Esophagus squamous epithelium (tissue), 5 donors: ENCODE measurements at regions not wholly inside any gene's neighbourhood (a gene's known extent, or its start where the extent isn't known, plus 50 kb on each side); places are given as distances from the start of the nearest gene placed in this dataset.

Experiments
- DNase-seq: peaks from one replicate; lab custom pipeline; 2025; lab: John Stamatoyannopoulos, UW
- H3K27ac ChIP-seq, 4 donors: fragments of 200-600 bp; sonication (generic); one replicate each; pipeline ENCODE4 v1.5.1; 2016 to 2019; ENCODE audit warnings: mild to moderate bottlenecking in 1 of 4
- H3K27me3 ChIP-seq, 4 donors: fragments of 200-600 bp; sonication (generic); 1 replicate in 3 of 4; 2 replicates in 1 of 4; pipeline versions ENCODE4 v1.5.1 to v1.6.0; 2017 to 2021; ENCODE audit warnings: antibody characterized with exemption in 1 of 4
- H3K36me3 ChIP-seq, 3 donors: fragments of 200-600 bp; sonication (generic); one replicate each; pipeline ENCODE4 v1.5.1; 2016 to 2019
- H3K4me1 ChIP-seq, 3 donors: fragments of 200-600 bp; sonication (generic); one replicate each; pipeline ENCODE4 v1.5.1; 2017 to 2019
- H3K4me3 ChIP-seq, 4 donors: fragments of 200-600 bp; sonication (generic); 1 replicate in 3 of 4; 2 replicates in 1 of 4; pipeline ENCODE4 v1.5.1; 2016 to 2019; ENCODE audit warnings: mild to moderate bottlenecking in 2 of 4, moderate library complexity in 1 of 4
- H3K9me3 ChIP-seq, 3 donors: fragments of 200-600 bp; sonication (generic); one replicate each; pipeline ENCODE4 v1.5.1; 2016 to 2019
- CTCF ChIP-seq, 6 experiments: fragments of 450-650 bp in 4 of 6; fragments of 200-600 bp in 2 of 6; sonication (generic) in 2 of 6; IDR thresholded peaks; one replicate each; pipeline ENCODE4 v1.5.1; 2016 to 2019; ENCODE audit warnings: antibody characterized with exemption in 6 of 6, mild to moderate bottlenecking in 4 of 6, moderate library complexity in 4 of 6
- POLR2A ChIP-seq, 4 donors: fragments of 450-650 bp; IDR thresholded peaks; one replicate each; pipeline ENCODE4 v1.6.1; 2017; ENCODE audit warnings: antibody characterized with exemption in 4 of 4, mild to moderate bottlenecking in 4 of 4, moderate library complexity in 3 of 4
- WGBS, 2 donors: methylation state at CpG; one replicate each; pipeline ENCODE4 v1.1.5; 2018; 5-methylcytosine and 5-hydroxymethylcytosine counted together
- intact Hi-C: fragments of 100-400 bp; cut with DNase I; formaldehyde crosslinking; loops from one replicate; pipeline ENCODE4 v1.15.0; 2022
- donor health status: DM: yes; HTN: yes; CAD: no.

GRCh38 chr20:41978875-41979274 lies 360.7 kb upstream of the CHD6 start:
- H3K9me3 ChIP-seq: no peaks in the 10 kb centered on the region
- intact Hi-C loops: no loop called here
- H3K36me3 ChIP-seq: no peaks in the 10 kb centered on the region
- WGBS, 2 donors: 96% methylated on average over 4 of the region's 4 CpGs
- no peak for DNase-seq
- TF ChIP-seq CTCF (IDR thresholded peaks at IDR 0.05) (no peak), POLR2A (IDR thresholded peaks at IDR 0.05) (no peak)
- H3K27me3 ChIP-seq: no peaks in the 10 kb centered on the region
- no peak overlapping the region for H3K27ac ChIP-seq
- H3K4me1 ChIP-seq: no peaks in the 10 kb centered on the region
- no peak overlapping the region for H3K4me3 ChIP-seq

- H3K27ac ChIP-seq: no peak overlapping the region
- no peaks in the 10 kb centered on the region for H3K9me3 ChIP-seq
- no peaks in the 10 kb centered on the region for H3K27me3 ChIP-seq
- intact Hi-C loops: no loop called here
- WGBS, 2 donors: 66 to 68% methylated on average over 3 to 4 of the region's 4 CpGs
- no peaks in the 10 kb centered on the region for H3K36me3 ChIP-seq
- H3K4me3 ChIP-seq: no peak overlapping the region
- no peak for DNase-seq
- TF ChIP-seq CTCF (IDR thresholded peaks at IDR 0.05) (no peak), POLR2A (IDR thresholded peaks at IDR 0.05) (no peak)
- H3K4me1 ChIP-seq: no peaks in the 10 kb centered on the region
These were observed 360.1 kb upstream of the CHD6 start for GRCh38 chr20:41978246-41978790.

DNA sequence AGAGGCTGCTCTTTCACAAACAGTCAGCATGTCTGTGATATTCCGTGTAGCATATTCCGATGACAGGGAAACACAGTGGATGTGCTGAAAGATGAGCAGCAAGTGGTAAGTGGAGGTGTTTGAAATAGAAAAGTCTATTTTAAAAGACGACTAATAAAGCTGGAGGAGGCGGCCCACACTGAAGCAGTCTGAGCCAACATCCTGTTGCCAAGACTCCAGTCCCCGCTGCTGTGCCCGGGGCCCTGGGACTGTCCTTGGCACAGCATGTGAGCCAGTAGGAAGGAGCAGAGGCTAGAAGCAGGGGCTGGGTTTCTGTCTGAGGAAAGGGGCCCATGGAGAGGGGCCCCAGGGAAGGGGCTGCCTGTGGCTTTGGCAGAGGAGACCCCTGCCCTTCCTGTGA lies 351.5 kb upstream of the CHD6 start:
- no peak overlapping the region for H3K4me3 ChIP-seq
- H3K27ac ChIP-seq: no peak overlapping the region
- H3K27me3 ChIP-seq: peaks cover 0 to 24% (median 0%) of the 10 kb centered on the region in 4 donors
- DNase-seq: no peak
- TF ChIP-seq POLR2A (IDR thresholded peaks at IDR 0.05): no peak
- TF ChIP-seq CTCF (IDR thresholded peaks at IDR 0.05): no peak
- intact Hi-C loops: no loop called here
- 34 to 42% methylated on average over 6 of the region's 6 CpGs for WGBS, 2 donors
- no peaks in the 10 kb centered on the region for H3K4me1 ChIP-seq
- H3K36me3 ChIP-seq: no peaks in the 10 kb centered on the region
- H3K9me3 ChIP-seq: no peaks in the 10 kb centered on the region

DNA sequence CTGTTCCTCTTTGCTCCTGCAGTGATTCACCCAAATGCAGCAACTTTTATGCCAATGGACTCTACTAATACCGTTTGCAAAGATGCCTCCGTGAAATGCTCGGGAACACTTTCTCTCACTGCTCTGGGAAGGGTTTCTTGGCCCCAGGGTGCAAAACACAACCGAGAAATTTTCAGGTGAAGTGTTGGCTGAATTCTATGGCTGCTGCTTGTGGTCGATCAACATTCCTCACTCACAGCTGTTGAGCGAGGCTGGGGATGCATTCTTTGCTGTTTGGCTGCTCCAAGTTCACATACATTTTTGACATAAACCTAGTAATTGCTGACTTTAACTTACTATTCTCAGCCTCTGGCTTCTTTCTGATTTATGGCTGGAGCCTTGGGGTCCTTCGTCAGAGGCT lies 342.0 kb upstream of the CHD6 start:
- 65 to 69% methylated on average over 6 to 7 of the region's 7 CpGs for WGBS, 2 donors
- no peak for DNase-seq
- Histone ChIP-seq H3K4me1 (no peaks in the 10 kb centered on the region), H3K4me3 (no peak overlapping the region), H3K36me3 (no peaks in the 10 kb centered on the region), H3K27ac (no peak overlapping the region), H3K27me3 (peaks cover 0 to 6% (median 0%) of the 10 kb centered on the region in 4 donors), H3K9me3 (no peaks in the 10 kb centered on the region)
- TF ChIP-seq CTCF (IDR thresholded peaks at IDR 0.05) (no peak), POLR2A (IDR thresholded peaks at IDR 0.05) (no peak)
- intact Hi-C loops: no loop called here

DNA sequence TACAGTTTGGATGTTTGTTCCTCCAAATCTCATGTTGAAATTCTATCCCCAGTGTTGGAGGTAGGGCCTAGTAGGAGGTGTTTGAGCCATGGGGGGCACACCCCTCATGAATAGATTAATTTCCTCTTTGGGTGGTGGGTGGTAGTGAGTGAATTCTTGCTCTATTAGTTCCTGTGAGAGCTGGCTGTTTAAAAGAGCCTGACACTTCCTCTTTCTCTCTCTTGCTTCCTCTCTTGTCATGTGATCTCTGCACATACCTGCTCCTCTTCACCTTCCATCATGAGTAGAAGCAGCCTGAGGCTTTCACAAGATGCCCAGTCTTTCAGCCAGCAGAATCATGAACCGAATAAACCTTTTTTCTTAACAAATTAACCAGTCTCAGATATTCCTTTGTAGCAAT lies 340.2 kb upstream of the CHD6 start:
- 63 to 70% methylated on average over 1 of the region's 1 CpG for WGBS, 2 donors
- Histone ChIP-seq H3K36me3 (no peaks in the 10 kb centered on the region), H3K4me1 (no peaks in the 10 kb centered on the region), H3K9me3 (no peaks in the 10 kb centered on the region), H3K27ac (no peak overlapping the region), H3K4me3 (no peak overlapping the region), H3K27me3 (peaks cover 0 to 6% (median 0%) of the 10 kb centered on the region in 4 donors)
- no peak for DNase-seq
- TF ChIP-seq POLR2A (IDR thresholded peaks at IDR 0.05): no peak
- TF ChIP-seq CTCF (IDR thresholded peaks at IDR 0.05): no peak
- intact Hi-C loops: no loop called here
